GM13976 (cell line): ENCODE measurements at regions not wholly inside any gene's neighbourhood (a gene's known extent, or its start where the extent isn't known, plus 50 kb on each side); places are given as distances from the start of the nearest gene placed in this dataset.

Experiments used
- DNase-seq: peaks from one replicate; pipeline ENCODE4 v3.0.0; 2012; ENCODE audit warnings: low spot score
- in situ Hi-C: fragments of 300-500 bp; cut with MboI; formaldehyde crosslinking; loops from one replicate; pipeline ENCODE4 v1.12.0; 2022; ENCODE audit warnings: low sequenced_read_pairs, mixed read lengths, inconsistent platforms; ENCODE audit not compliant: unreplicated experiment
- TF ChIP-seq, protein P1 (sequence below): IDR thresholded peaks from 2 replicates; pipeline ENCODE4 v1.5.1; 2012; ENCODE audit warnings: borderline replicate concordance, mild to moderate bottlenecking; ENCODE audit not compliant: insufficient read depth; ENCODE audit errors: extremely low read depth, missing control alignments, control extremely low read depth

GRCh38 chr7:26584987-26585665 lies 279.3 kb downstream of the SKAP2 start:
- TF ChIP-seq, protein P1, sequence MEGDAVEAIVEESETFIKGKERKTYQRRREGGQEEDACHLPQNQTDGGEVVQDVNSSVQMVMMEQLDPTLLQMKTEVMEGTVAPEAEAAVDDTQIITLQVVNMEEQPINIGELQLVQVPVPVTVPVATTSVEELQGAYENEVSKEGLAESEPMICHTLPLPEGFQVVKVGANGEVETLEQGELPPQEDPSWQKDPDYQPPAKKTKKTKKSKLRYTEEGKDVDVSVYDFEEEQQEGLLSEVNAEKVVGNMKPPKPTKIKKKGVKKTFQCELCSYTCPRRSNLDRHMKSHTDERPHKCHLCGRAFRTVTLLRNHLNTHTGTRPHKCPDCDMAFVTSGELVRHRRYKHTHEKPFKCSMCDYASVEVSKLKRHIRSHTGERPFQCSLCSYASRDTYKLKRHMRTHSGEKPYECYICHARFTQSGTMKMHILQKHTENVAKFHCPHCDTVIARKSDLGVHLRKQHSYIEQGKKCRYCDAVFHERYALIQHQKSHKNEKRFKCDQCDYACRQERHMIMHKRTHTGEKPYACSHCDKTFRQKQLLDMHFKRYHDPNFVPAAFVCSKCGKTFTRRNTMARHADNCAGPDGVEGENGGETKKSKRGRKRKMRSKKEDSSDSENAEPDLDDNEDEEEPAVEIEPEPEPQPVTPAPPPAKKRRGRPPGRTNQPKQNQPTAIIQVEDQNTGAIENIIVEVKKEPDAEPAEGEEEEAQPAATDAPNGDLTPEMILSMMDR, result no peak
- no peak for DNase-seq

GRCh38 chr7:26587536-26587935 lies 276.9 kb downstream of the SKAP2 start:
- TF ChIP-seq, protein P1, result no peak
- no peak for DNase-seq
- in situ Hi-C loops, result no loop called here

More at GRCh38 chr7:26584987-26585665, 279.3 kb downstream of the SKAP2 start:
- in situ Hi-C loops, result no loop called here

- in situ Hi-C loops, result no loop called here
- no peak for DNase-seq
- TF ChIP-seq, protein P1, result no peak
Measured at GRCh38 chr7:26588511-26588910, 275.9 kb downstream of the SKAP2 start.

DNA sequence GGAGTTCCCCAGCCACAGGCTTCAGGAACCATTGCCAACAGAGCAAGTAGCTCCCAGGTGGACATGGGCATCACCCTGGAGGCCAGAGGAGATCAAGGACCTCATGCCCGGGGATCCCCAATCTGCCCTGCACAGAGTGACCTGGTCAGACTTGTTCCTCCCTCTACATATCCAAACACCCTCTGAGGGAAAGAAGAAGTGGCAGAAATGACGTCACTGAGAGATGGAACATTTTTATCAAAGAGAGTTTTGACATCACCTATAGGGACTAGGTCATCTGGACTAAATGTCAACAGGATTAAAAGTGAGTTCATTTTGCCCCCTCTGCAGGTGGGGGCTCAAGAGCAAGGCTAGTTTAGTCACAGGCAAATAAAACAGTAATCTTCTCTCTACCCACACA lies 273.7 kb downstream of the SKAP2 start:
- in situ Hi-C loops, result no loop called here
- no peak for DNase-seq
- TF ChIP-seq, protein P1, result no peak

DNA sequence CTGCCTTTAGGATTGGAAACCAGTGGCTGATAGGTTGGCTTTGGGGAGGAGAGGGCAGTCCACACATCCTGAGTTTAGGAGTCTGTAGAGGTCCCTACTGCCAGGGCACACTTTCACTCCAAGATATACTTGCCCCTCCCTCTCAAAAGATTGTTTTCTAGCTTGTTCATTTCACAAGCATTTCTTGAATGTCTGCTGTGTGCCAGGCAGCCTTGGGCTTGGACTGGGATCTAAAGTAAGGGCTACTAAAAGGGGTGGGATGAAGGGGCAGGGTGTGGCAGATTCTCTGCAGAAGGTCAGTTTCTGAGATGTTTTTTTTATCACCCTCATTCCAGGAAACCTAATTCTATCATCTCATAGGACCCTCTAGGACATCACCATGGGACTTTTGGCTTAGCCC lies 272.4 kb downstream of the SKAP2 start:
- no peak for DNase-seq
- in situ Hi-C loops, result no loop called here
- TF ChIP-seq, protein P1, result no peak

DNA sequence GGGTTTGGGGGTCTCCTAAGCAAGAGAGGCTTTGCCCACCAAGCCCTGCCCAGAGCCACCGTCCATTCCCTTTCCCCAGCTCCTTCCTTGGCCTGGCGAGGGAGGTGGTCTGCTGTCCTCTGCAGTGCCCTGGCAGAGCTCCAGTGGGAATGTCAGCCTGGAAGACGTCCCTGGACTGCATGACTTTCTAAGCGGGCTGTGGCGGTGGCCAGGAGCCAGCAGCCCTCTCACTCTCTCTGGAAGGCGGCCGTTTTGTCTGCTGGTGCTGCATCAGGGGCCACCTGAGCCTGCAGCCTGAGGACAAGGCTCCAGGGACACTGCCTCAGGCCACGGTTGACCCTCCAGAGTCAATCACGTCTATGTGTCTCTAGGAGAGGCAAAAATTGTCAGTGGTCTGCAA lies 271.0 kb downstream of the SKAP2 start:
- DNase-seq, result no peak
- in situ Hi-C loops, result no loop called here
- TF ChIP-seq, protein P1, result no peak
